ENCODE measurements at regions not wholly inside any gene's neighbourhood (a gene's known extent, or its start where the extent isn't known, plus 50 kb on each side); places are given as distances from the start of the nearest gene placed in this dataset.

GRCh38 chr2:81987370-81987769 lies 1682.8 kb upstream of the LRRTM1 start:
- no peak for DNase-seq

DNA sequence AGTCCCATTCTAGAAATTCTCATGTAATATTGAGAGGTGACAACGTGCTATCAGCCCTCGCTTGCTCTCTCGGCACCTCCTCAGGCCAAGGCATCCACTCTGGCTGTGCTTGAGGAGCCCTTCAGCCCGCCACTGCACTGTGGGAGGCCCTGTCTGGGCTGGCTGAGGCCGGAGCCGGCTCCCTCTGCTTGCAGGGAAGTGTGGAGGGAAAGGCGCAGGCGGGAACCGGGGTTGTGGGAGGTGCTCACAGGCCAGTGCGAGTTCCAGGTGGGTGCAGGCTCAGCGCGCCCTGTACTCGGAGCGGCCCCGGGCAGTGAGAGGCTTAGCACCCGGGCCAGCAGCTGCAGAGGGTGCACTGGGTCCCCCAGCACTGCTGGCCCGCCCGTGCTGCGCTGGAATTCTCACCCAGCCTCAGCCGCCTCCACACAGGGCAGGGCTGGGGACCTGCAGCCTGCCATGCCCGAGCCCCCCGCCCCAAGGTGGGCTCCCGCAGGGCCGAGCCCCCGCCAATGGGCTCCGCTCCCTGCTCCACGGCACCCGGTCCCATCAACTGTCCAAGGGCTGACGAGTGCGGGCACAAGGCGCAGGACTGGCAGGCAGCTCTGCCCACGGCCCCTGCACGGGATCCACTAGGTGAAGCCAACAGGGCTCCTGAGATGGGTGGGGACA lies 1680.6 kb upstream of the LRRTM1 start:
- DNase-seq: no peak

DNA sequence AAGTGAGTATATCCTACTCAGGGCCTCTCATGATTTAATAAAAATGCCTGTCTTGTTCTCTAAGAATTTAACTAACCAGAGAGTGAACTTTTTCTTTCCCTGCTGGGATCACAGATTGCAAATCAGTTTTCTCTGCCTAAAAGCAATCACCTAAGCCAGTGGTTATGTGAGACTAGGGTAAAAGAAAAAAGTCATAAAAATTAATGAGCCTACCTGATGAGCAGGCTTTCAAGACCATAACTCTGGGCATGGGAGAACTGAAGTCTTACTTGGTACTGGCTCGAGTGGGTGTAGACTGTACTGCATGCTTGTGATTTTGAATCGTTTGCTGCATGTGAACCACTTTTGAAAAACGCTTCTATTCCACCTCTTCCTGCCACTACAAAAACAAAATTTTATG lies 1677.0 kb upstream of the LRRTM1 start:
- DNase-seq: no peak

DNA sequence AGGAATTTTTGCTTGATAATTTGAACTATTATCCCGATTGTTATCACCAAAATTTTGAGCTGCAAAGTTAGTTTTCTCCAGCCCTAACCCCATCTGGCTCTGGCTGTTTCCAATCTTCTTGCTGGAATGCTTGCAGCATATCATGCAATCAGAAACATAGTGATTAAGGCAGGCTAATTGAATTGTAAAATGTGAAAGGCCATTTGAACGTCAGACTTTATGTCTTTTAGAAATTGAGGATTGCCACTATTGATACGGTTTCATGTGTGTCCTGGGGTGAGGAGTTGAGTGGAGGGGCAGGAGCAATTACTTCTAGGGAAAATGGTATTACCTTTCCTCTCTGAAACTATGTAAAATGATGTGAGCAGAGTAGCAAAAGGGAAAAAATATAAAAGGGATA lies 1674.5 kb upstream of the LRRTM1 start:
- DNase-seq: no peak

DNA sequence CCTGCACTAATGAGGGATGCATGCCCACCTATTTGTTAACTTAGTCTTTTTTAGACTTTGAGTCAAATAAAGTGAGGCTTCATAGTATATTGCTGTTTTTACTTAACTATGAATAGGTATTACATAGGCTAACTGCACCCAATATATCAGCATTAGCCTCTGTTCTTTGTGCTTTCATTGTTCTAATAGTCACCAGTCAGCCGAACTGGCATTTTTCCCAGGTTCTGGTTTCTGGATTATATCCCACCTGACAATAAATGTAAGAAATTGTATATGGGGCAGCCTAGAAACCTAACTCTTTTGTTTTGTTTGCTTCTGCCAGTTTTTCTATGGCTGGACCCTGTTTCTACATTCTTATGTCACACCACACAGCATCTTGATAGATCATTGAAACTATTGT lies 1672.4 kb upstream of the LRRTM1 start:
- DNase-seq: no peak

DNA sequence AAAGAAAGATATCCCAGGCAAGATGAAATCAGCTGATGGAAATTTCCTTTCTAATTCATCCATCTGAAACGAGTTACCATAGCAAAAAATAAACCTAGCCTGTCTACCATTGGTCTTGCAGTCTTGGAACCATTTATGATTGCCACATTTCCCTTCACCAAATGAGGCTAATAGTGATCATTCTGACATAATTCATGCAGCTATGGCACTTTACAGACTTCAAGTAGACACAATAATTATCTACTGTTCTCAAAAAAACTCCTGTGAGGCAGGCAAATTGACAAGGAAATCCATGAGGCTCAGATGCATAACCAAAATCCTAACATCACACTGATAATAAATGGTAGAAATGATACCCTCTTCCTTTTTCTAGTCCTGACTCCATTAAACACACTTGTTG lies 1669.7 kb upstream of the LRRTM1 start:
- no peak for DNase-seq

DNA sequence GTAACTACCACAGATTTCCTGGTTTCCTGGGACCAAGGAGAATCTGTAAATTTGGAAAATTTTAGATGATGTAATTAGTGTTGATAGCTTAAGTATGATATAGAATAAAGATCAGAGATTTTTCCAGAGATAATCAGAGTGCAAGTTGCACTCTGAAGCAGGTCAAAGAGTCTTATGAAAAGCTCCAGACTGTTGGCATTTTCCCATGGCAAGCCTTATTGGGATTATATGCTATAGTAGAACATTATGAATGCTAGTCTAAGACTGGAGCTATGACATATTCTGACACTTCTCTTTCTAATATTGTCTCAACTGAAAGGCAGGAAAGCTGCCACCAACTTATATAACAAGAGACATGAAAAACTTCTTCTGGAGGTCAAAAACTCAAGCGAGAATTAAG lies 1638.3 kb upstream of the LRRTM1 start:
- DNase-seq: no peak

DNA sequence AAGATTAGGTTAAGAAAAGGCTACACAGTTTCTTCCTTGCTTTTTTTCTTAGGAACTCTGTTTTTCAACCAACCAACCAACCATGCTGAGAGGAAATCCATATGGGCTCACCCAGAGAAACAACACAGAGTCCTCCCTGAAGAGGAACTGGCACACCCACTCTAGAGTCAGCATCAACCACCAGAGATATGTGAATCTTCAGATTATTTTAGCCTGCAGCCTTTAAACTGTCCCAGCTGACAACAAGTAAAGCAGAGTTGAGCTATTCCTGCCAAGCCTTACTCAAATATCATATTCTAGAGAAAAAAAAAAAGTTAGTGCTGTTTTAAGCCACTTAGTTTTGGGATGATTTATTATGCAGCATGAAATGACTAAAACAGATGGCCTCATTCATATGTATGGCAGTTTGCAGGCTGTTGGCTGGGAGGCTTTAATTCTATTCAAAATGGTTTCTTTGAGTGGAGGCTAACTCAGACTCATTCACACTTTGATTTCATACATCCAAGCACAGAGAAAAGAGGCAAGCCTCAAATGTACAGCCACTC lies 1637.7 kb upstream of the LRRTM1 start:
- DNase-seq: no peak

DNA sequence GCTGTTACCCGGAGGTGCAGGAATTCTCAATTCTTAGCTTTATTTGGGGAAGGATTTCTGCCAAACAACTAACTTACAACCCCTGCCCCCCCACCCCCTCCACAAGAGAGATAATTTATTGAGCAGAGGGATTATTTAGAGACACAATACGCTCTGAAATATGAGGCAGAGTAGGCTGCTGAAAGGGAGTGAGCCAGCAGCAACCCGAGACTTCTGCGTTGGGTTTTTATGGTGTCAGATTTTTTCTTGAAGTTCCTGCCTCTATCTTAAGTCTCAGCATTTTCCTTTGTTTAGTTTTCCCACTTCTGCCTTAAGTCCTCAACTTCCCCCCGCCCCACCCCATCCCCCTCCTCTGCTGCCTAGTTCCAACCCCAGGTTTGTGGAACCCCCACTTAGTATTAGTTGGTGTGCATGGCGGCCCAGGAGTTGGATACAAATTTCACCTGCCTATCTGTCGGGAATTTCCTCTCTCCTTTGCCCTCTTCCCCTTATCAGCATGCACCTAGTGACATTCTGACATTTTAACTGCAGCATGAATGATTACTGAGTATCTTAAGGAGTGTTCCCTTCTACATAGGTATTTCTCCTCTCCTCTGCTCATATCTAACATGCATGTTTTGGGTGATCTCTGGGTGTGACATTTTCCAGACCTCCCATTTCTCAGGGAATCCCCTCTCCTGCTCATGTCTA lies 1635.9 kb upstream of the LRRTM1 start:
- DNase-seq: no peak

- no peak for DNase-seq
Observed at GRCh38 chr2:81937944-81938343, 1633.4 kb upstream of the LRRTM1 start.

GRCh38 chr2:81903534-81903933 lies 1599.0 kb upstream of the LRRTM1 start:
- no peak for DNase-seq

GRCh38 chr2:81901017-81901416 lies 1596.5 kb upstream of the LRRTM1 start:
- DNase-seq: no peak

DNA sequence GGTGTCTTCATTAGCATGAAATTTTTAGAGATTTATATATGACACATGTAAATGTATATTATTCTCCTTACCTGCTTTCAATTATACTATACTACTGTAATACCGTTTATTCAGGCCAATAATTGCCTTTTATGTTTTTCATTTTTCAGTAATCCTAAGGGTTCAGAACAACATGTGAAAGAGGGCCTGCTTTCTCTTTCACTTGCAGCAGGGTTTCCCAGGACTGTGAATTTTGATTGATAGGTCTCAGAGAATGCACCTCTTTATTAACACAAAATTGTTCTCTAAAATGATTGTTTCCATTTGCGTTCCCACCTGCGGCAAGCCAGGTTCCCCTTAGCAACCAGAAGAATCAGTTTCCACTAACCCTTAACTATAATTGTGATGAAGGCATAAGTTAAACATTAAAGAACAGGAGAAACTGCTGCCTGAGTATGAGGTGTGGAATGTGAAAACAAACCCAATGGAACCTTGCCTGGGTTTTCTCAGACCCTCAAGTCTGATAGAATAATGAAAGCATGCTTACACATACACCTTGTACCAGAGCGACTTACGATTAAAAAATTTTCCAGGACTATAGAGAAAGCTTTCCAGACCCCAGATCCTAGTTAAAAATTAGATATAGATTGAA lies 1591.2 kb upstream of the LRRTM1 start:
- DNase-seq: no peak

DNA sequence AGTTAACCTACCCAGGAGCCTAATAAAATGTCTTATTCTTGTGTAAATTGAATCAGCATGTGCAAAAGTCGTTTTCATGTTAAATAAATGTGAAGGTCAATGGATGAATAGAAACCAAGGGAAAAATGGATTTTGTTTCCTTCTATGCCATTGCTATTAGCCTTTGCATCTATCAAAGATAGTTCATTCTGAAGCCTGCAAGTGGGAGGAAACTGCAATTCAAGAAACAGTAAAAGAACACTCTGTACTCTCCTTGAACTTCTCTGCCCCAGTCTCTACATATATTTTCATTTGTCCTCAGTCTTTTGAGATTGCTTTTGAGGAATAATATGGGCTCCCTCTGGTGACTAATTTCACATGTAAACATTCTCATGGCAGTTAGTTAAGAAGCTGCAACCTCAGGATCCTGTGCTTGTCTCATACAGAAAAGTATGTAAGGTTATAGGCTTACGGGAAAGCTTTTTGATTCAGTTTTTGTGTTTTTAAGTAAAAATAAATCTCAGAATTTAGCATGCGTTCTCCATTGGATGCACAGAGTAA lies 1590.0 kb upstream of the LRRTM1 start:
- DNase-seq: no peak

- DNase-seq: no peak
Observed at GRCh38 chr2:81876624-81877023, 1572.1 kb upstream of the LRRTM1 start.

DNA sequence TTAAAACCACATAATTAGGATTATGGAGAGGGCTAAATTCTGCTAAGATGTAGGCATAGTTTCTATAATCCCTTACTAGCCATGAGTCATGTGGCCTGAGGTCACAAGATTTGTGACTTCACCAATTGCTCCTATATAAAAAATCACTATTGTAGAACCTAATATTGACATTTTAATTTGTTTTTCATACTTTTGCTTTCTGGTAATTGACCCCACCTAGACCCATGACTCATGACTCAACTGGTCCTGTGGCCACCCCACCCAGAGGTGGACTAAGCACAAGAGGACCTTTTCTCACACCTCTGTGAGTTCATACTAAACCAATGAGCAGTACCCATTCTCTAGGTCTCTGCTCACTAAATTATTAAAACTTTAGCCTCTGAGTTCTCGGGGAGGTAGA lies 1567.5 kb upstream of the LRRTM1 start:
- DNase-seq: no peak

DNA sequence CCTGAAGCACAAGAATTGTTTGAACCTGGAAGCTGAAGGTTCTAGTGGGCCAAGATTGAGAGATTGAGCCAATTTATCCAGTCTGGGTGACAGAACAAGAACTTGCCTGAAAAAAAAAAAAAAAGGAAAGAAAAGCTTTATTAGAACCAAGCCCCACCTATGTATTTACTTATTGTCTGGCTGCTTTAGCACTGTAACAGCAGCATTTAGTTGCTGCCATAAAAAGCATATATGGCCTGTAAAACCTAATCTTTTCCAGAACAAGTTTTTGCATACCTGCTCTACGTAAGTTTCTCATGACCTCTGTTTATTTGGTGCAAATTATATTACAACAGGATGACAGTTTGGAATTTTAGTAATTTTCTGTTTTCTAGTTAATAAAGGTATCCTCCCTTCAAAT lies 1565.6 kb upstream of the LRRTM1 start:
- no peak for DNase-seq

DNA sequence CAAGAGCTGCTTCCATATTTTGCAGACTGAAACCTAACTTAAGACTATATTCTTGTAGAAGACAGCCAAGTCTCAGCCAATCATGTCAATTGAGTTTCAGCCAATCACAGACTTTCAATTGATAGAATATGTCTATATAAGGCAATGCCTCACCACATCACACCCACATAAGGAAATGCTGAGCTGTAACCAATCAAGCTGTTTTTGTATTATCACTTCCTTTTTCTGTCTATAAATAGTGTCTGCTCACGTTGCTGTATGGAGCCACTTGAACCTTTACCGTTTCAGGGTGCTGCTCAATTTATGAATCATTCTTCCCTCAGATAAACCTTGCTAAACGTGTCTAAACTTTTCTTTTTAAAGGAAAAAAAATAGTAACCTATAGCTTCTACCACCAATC lies 1554.4 kb upstream of the LRRTM1 start:
- no peak for DNase-seq

DNA sequence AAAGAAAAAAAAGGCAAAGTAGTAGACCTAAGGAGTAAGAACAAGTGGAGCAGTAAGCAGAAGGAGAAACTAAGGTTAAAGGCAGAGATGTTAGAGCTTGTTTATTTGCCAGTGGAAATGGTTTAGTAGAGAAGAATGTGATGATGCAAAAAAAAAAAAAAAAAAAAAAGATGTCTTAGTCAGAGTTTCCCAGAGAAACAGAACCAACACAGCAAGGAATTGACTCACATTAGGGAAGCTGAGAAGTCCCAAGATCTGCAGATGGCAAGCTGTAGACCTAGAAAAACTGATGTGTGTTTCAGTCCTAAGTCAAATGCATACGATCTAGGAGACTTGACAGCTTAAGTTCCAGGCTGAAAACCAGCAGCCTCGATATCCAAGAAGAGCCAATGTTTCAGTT lies 1548.8 kb upstream of the LRRTM1 start:
- DNase-seq: no peak

- no peak for DNase-seq
Observed at GRCh38 chr2:81852651-81853050, 1548.1 kb upstream of the LRRTM1 start.

- no peak for DNase-seq
Observed at GRCh38 chr2:81839780-81840179, 1535.2 kb upstream of the LRRTM1 start.

GRCh38 chr2:81835321-81836000 lies 1530.9 kb upstream of the LRRTM1 start:
- no peak for DNase-seq

GRCh38 chr2:81786811-81787210 lies 1482.3 kb upstream of the LRRTM1 start:
- DNase-seq: no peak

Data from effector CD4-positive, alpha-beta T cell (primary cell).